ENCODE measurements at regions not wholly inside any gene's neighbourhood (a gene's known extent, or its start where the extent isn't known, plus 50 kb on each side); places are given as distances from the start of the nearest gene placed in this dataset.
"Not testable (repeated sequence)": the region's sequence is repeated elsewhere in the genome, so short reads cannot be mapped to it uniquely, and the experiment has no call there.

DNA sequence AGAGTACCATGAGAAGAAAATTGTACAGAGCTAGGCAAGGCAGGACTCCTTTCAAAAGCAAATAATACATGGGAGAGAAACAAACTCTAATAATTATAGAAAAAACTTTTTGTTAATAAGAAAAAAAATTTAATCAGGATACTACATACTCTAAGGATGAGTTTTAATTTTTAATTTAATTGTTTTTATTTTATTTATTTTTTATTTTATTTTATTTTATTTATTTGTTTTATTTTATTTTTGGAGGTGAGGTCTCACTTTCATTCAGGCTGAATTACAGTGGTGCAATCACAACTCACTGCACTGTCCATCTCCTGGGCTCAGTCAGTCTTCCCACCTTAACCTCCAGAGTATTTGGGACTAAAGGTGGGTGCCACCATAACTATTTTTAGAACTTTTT is 1347.2 kb downstream of the NLGN4Y start:
- no peak overlapping the region for H3K27ac ChIP-seq
- no peak for TF ChIP-seq ZFX (IDR thresholded peaks at IDR 0.05; ENCODE audit: borderline replicate concordance)
- no peak for TF ChIP-seq CTCF (IDR thresholded peaks at IDR 0.05)

GRCh38 chrY:15875881-15876280 is 1351.6 kb downstream of the NLGN4Y start:
- H3K27ac ChIP-seq: not testable (repeated sequence)

DNA sequence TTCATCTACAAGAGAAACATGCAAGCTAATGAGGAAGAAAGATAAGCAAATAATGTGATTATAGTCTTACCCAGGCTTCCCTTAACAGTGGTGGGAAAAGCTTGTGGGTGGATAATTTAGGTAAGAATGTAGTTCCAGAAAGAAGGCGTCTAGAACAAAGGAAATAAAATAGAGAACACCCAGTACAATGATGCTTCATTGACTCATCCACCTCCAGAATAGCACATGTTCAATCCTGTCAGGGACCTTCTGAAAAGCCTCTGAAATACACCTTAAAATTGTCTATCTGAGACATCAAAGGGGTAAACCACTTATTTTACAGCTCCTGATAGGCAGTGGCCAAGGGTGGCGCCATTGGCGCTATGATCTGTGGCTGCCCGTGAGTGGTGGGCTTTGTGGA is 1379.2 kb downstream of the NLGN4Y start:
- not testable (repeated sequence) for H3K27ac ChIP-seq

DNA sequence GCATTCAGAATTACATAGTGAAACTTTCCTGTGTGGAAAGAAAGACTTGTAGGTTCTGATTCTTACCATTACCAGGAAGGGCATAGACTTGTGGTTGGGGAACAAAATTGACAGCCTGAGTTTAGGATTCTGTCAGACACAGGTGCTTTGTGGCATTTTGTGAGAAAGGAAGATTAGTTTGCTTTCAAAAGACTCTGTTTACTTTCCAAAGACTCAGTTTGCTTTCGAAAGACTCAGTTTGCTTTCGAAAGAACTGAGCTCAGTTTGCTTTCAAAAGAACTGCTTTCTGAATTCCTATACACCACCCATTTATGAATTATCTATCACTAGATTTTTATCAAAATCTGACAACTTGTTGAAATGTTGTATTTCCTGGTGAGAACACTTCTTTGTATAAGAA is 1381.2 kb downstream of the NLGN4Y start:
- H3K27ac ChIP-seq: no peak overlapping the region
- TF ChIP-seq ZFX (IDR thresholded peaks at IDR 0.05; ENCODE audit: borderline replicate concordance) (no peak), CTCF (IDR thresholded peaks at IDR 0.05) (no peak)

DNA sequence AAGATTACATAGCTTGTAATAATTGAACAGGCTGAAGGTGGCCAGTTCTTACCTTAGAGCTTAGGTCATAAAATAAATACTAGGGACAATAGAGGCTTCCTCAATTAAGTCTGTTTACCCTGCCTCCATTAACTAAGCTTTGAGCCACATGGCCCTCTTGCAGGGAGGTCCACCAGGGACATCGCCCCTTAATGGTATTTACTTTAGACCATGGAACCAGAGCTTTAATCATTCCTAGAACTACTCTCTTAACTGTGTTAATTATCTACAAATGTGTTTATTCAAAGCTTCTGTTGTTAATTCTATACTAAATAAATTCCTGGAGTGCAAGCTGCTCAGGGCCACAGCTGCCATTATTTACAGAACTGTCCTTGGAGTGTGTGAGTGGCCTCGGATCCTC is 1402.2 kb downstream of the NLGN4Y start:
- H3K27ac ChIP-seq: no peak overlapping the region
- TF ChIP-seq ZFX (IDR thresholded peaks at IDR 0.05; ENCODE audit: borderline replicate concordance): no peak
- TF ChIP-seq CTCF (IDR thresholded peaks at IDR 0.05): no peak

- TF ChIP-seq ZFX (IDR thresholded peaks at IDR 0.05; ENCODE audit: borderline replicate concordance) (no peak), CTCF (IDR thresholded peaks at IDR 0.05) (no peak)
Measured at GRCh38 chrY:15938791-15939190, 1414.5 kb downstream of the NLGN4Y start.

GRCh38 chrY:15951041-15951440 is 1426.7 kb downstream of the NLGN4Y start:
- H3K27ac ChIP-seq: no peak overlapping the region
- no peak for TF ChIP-seq CTCF (IDR thresholded peaks at IDR 0.05)
- TF ChIP-seq ZFX (IDR thresholded peaks at IDR 0.05; ENCODE audit: borderline replicate concordance): no peak

More at GRCh38 chrY:15938791-15939190, 1414.5 kb downstream of the NLGN4Y start:
- H3K27ac ChIP-seq: no peak overlapping the region

- TF ChIP-seq ZFX (IDR thresholded peaks at IDR 0.05; ENCODE audit: borderline replicate concordance): no peak
- TF ChIP-seq CTCF (IDR thresholded peaks at IDR 0.05): no peak
- no peak overlapping the region for H3K27ac ChIP-seq
Measured at GRCh38 chrY:15968800-15969199, 1444.5 kb downstream of the NLGN4Y start.

All from 22Rv1 (cell line).